Panc1 (cell line): ENCODE measurements at regions not wholly inside any gene's neighbourhood (a gene's known extent, or its start where the extent isn't known, plus 50 kb on each side); places are given as distances from the start of the nearest gene placed in this dataset.

Experiments
- POLR2AphosphoS5 ChIP-seq: IDR thresholded peaks from 2 replicates; pipeline ENCODE4 v1.6.1; 2012; ENCODE audit warnings: mild to moderate bottlenecking, low read depth, low read length, moderate library complexity
- SIN3A ChIP-seq: IDR thresholded peaks from 2 replicates; pipeline ENCODE4 v1.6.1; 2012; ENCODE audit warnings: low read depth, mild to moderate bottlenecking, low read length, moderate library complexity, borderline replicate concordance; ENCODE audit not compliant: insufficient read depth
- TCF7L2 ChIP-seq: IDR thresholded peaks from 2 replicates; pipeline ENCODE4 v1.6.1; 2011; ENCODE audit warnings: mild to moderate bottlenecking, low read depth, low read length, inconsistent platforms
- TF ChIP-seq, protein P1 (sequence below): fragments of 450-650 bp; IDR thresholded peaks from 2 replicates; pipeline ENCODE4 v1.5.1; 2017; ENCODE audit warnings: mild to moderate bottlenecking
- TF ChIP-seq, protein P2 (sequence below), 2 experiments: IDR thresholded peaks; 2 replicates each; pipeline ENCODE4 v1.6.1; 2011 to 2012; ENCODE audit warnings: low read depth in 2 of 2, control low read depth in 1 of 2, low read length in 1 of 2, mild to moderate bottlenecking in 1 of 2, moderate library complexity in 1 of 2; ENCODE audit not compliant: insufficient read depth in 1 of 2

DNA sequence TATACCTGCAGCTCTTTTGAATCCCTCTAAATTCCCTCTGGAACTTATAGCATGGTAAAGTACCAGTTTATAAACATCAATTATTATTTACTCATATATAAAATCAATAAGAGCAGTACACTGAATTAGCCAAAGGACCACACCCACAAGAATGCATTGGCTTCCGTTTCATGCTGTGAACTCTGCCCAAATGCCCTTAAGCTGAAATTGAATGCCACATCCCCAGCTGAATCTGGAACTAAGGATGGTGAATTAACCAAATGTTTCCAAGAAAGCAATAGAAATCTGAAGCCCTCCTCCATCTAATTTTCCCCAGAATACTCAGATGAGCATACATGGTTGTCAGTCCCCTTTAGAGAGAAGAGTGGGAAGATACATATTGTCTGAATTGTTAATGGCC, 436.4 kb upstream of the FTMT start:
- TF ChIP-seq, protein P1, sequence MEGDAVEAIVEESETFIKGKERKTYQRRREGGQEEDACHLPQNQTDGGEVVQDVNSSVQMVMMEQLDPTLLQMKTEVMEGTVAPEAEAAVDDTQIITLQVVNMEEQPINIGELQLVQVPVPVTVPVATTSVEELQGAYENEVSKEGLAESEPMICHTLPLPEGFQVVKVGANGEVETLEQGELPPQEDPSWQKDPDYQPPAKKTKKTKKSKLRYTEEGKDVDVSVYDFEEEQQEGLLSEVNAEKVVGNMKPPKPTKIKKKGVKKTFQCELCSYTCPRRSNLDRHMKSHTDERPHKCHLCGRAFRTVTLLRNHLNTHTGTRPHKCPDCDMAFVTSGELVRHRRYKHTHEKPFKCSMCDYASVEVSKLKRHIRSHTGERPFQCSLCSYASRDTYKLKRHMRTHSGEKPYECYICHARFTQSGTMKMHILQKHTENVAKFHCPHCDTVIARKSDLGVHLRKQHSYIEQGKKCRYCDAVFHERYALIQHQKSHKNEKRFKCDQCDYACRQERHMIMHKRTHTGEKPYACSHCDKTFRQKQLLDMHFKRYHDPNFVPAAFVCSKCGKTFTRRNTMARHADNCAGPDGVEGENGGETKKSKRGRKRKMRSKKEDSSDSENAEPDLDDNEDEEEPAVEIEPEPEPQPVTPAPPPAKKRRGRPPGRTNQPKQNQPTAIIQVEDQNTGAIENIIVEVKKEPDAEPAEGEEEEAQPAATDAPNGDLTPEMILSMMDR, result no peak
- TF ChIP-seq POLR2AphosphoS5 (no peak), SIN3A (no peak), TCF7L2 (no peak)
- TF ChIP-seq, protein P2, sequence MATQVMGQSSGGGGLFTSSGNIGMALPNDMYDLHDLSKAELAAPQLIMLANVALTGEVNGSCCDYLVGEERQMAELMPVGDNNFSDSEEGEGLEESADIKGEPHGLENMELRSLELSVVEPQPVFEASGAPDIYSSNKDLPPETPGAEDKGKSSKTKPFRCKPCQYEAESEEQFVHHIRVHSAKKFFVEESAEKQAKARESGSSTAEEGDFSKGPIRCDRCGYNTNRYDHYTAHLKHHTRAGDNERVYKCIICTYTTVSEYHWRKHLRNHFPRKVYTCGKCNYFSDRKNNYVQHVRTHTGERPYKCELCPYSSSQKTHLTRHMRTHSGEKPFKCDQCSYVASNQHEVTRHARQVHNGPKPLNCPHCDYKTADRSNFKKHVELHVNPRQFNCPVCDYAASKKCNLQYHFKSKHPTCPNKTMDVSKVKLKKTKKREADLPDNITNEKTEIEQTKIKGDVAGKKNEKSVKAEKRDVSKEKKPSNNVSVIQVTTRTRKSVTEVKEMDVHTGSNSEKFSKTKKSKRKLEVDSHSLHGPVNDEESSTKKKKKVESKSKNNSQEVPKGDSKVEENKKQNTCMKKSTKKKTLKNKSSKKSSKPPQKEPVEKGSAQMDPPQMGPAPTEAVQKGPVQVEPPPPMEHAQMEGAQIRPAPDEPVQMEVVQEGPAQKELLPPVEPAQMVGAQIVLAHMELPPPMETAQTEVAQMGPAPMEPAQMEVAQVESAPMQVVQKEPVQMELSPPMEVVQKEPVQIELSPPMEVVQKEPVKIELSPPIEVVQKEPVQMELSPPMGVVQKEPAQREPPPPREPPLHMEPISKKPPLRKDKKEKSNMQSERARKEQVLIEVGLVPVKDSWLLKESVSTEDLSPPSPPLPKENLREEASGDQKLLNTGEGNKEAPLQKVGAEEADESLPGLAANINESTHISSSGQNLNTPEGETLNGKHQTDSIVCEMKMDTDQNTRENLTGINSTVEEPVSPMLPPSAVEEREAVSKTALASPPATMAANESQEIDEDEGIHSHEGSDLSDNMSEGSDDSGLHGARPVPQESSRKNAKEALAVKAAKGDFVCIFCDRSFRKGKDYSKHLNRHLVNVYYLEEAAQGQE (IDR thresholded peaks at IDR 0.05; ENCODE audit: insufficient read depth in 1 of 2, low read depth in 2 of 2, low read length in 1 of 2), result no peak
